Endothelial cell (in vitro differentiated cells): ENCODE measurements at regions not wholly inside any gene's neighbourhood (a gene's known extent, or its start where the extent isn't known, plus 50 kb on each side); places are given as distances from the start of the nearest gene placed in this dataset.

Experiments
- DNase-seq: peaks from one replicate; pipeline ENCODE4 v3.0.0; 2021; ENCODE audit warnings: low spot score
- H3K27ac Mint-ChIP-seq: one replicate; pipeline ENCODE4 v1.8.0; 2021; ENCODE audit warnings: mixed read lengths, inconsistent platforms; ENCODE audit not compliant: unreplicated experiment
- H3K27me3 Mint-ChIP-seq: one replicate; pipeline ENCODE4 v1.8.0; 2021; ENCODE audit warnings: mild to moderate bottlenecking, moderate library complexity, mixed read lengths, inconsistent platforms; ENCODE audit not compliant: unreplicated experiment
- H3K36me3 Mint-ChIP-seq: one replicate; pipeline ENCODE4 v1.8.0; 2021; ENCODE audit warnings: mild to moderate bottlenecking, low read depth, mixed read lengths, inconsistent platforms; ENCODE audit not compliant: unreplicated experiment
- H3K4me1 Mint-ChIP-seq: one replicate; pipeline ENCODE4 v1.8.0; 2021; ENCODE audit warnings: mild to moderate bottlenecking, mixed read lengths, inconsistent platforms; ENCODE audit not compliant: unreplicated experiment
- H3K4me3 Mint-ChIP-seq: one replicate; pipeline ENCODE4 v1.8.0; 2021; ENCODE audit warnings: mild to moderate bottlenecking, mixed read lengths, inconsistent platforms; ENCODE audit not compliant: unreplicated experiment
- H3K9me3 Mint-ChIP-seq: one replicate; pipeline ENCODE4 v1.8.0; 2021; ENCODE audit warnings: mixed read lengths, inconsistent platforms; ENCODE audit not compliant: unreplicated experiment
- TF ChIP-seq, protein P1 (sequence below): fragments of 200-600 bp; sonication (generic); IDR thresholded peaks from one replicate; pipeline ENCODE4 v1.5.0; 2021; ENCODE audit warnings: antibody characterized with exemption; ENCODE audit not compliant: unreplicated experiment

DNA sequence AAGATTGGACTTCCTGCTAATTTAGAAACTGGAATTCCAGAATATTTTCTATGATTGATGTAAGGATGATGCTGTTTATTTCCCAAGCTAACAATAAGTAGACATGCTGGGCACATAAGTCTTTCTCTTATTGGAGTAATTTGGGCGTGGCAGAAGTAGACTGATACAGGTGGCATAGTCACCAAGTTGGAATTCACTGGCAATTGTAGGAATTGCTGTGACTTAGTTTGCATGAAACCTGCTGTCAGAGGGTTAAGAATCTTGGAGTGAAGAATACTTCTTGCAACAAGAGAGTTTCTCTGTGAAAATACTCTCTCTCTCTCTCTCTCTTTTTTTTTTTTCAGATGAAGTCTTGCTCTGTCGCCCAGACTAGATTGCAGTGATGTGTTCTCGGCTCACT lies 569.7 kb downstream of the REEP3 start:
- H3K4me1 Mint-ChIP-seq, result peaks cover 13% of the 10 kb centered on the region
- no peak for DNase-seq
- H3K27ac Mint-ChIP-seq, result no peak overlapping the region
- H3K27me3 Mint-ChIP-seq, result no peaks in the 10 kb centered on the region
- TF ChIP-seq, protein P1, sequence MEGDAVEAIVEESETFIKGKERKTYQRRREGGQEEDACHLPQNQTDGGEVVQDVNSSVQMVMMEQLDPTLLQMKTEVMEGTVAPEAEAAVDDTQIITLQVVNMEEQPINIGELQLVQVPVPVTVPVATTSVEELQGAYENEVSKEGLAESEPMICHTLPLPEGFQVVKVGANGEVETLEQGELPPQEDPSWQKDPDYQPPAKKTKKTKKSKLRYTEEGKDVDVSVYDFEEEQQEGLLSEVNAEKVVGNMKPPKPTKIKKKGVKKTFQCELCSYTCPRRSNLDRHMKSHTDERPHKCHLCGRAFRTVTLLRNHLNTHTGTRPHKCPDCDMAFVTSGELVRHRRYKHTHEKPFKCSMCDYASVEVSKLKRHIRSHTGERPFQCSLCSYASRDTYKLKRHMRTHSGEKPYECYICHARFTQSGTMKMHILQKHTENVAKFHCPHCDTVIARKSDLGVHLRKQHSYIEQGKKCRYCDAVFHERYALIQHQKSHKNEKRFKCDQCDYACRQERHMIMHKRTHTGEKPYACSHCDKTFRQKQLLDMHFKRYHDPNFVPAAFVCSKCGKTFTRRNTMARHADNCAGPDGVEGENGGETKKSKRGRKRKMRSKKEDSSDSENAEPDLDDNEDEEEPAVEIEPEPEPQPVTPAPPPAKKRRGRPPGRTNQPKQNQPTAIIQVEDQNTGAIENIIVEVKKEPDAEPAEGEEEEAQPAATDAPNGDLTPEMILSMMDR, result no peak
- no peaks in the 10 kb centered on the region for H3K36me3 Mint-ChIP-seq
- no peaks in the 10 kb centered on the region for H3K9me3 Mint-ChIP-seq
- H3K4me3 Mint-ChIP-seq, result no peak overlapping the region

DNA sequence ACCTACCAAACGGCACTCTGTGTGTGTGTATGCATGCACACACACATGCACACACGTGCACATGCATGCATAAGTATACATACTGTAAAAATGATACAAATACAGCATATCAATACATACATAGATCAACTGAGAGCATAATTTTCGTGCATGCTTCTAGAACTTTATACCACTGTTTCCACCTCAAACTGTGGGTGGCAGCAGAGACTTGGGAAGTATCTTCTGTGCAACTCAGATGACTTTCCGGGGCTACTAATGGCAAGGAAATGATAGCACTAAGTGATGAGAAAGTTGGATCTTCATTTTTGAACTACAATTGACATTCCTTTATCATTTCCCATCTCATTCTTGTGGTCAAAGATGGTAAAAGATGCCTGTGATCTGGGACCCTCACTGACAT lies 570.7 kb downstream of the REEP3 start:
- Mint-ChIP-seq H3K9me3 (no peaks in the 10 kb centered on the region), H3K4me1 (peaks cover 13% of the 10 kb centered on the region), H3K4me3 (no peak overlapping the region), H3K27me3 (no peaks in the 10 kb centered on the region), H3K36me3 (no peaks in the 10 kb centered on the region), H3K27ac (no peak overlapping the region)
- TF ChIP-seq, protein P1, result no peak
- no peak for DNase-seq

DNA sequence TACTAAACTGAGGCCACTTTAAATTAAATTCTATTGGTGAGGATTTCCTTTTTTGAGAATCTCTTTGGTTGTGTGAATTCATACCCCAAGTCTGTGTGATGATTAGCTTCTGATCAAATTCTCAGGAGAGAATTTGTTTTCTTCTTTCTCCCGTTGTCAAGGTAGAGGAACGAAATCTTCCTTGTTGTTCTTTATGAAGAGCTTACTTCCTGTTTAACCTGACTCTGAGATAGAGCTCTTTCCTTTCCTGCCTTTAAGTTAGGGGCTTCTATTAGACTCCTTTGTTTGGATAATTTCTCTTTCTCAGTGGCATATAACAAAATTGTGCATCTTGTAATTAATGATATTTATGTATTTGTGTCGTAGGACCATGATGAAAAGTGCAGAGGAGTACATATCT lies 572.1 kb downstream of the REEP3 start:
- no peaks in the 10 kb centered on the region for H3K36me3 Mint-ChIP-seq
- H3K9me3 Mint-ChIP-seq, result no peaks in the 10 kb centered on the region
- no peak for DNase-seq
- H3K27me3 Mint-ChIP-seq, result no peaks in the 10 kb centered on the region
- no peak overlapping the region for H3K4me3 Mint-ChIP-seq
- TF ChIP-seq, protein P1, result no peak
- H3K4me1 Mint-ChIP-seq, result peaks cover 13% of the 10 kb centered on the region
- H3K27ac Mint-ChIP-seq, result peak overlapping the region; percentile 14

DNA sequence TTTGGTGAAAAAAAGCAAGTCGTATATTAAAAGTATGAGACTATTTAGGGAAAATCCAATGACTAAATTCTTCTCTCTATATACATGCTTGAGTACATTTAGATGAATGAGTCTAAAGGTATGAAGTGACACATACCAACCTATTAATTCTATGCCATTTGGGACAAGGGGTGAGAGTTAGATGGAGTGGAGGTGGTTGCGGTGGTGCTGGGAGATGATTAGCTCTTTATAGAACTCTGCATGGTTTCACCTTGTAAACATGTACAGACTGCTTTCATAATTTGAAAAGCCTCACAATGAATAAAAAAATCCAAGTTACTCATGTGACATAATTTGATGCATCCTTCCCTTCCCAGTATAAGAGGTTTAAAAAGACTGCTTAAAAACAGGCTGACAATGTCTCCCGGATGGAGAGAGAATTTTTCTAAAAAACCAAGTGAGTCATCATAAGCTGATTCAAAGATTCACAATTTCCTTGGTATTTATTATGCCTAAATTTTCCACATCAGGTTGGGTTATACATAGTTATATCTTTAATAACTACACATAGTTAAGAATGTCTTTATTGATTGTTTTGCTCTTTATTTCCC lies 572.8 kb downstream of the REEP3 start:
- no peak overlapping the region for H3K27ac Mint-ChIP-seq
- TF ChIP-seq, protein P1, result no peak
- no peak for DNase-seq
- H3K4me1 Mint-ChIP-seq, result peaks cover 13% of the 10 kb centered on the region
- H3K9me3 Mint-ChIP-seq, result no peaks in the 10 kb centered on the region
- no peaks in the 10 kb centered on the region for H3K27me3 Mint-ChIP-seq
- no peak overlapping the region for H3K4me3 Mint-ChIP-seq
- H3K36me3 Mint-ChIP-seq, result no peaks in the 10 kb centered on the region

DNA sequence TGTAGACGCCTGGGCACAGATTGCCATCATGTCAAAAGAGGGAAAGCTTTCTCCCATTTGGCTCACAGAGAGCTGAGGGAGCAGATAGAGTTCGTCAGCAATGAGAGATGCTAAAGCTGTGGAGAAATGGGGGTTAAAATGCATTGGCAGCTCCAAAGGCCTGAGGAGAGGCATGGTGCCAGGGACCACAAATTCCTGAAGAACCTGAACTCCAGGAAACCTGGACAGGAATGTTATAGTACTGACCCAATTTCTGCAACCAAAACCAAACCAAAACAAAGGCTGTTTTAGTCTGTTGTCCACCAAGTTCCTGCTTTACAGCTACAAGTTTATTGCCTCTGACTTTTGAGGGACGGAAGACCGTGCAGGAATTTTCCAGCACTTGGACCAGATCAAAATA lies 575.7 kb downstream of the REEP3 start:
- DNase-seq, result no peak
- Mint-ChIP-seq H3K9me3 (no peaks in the 10 kb centered on the region), H3K36me3 (no peaks in the 10 kb centered on the region), H3K27me3 (no peaks in the 10 kb centered on the region), H3K27ac (no peak overlapping the region), H3K4me1 (peaks cover 15% of the 10 kb centered on the region), H3K4me3 (no peak overlapping the region)
- TF ChIP-seq, protein P1, result no peak
